NB4 (cell line): ENCODE measurements at regions not wholly inside any gene's neighbourhood (a gene's known extent, or its start where the extent isn't known, plus 50 kb on each side); places are given as distances from the start of the nearest gene placed in this dataset.

ENCODE experiments used
- DNase-seq: peaks from one replicate; pipeline ENCODE4 v3.0.0; 2010; ENCODE audit warnings: low read depth
- H3K4me3 ChIP-seq: one replicate; pipeline ENCODE4 v1.5.1; 2011; ENCODE audit warnings: mild to moderate bottlenecking, low read depth, low read length, moderate library complexity
- MAX ChIP-seq: IDR thresholded peaks from 2 replicates; pipeline ENCODE4 v1.6.1; 2011; ENCODE audit warnings: low read depth, low read length
- MYC ChIP-seq: IDR thresholded peaks from 2 replicates; pipeline ENCODE4 v1.6.1; 2011; ENCODE audit warnings: low read depth, low read length
- POLR2A ChIP-seq: IDR thresholded peaks from 2 replicates; pipeline ENCODE4 v1.6.1; 2011; ENCODE audit warnings: mild to moderate bottlenecking; ENCODE audit not compliant: insufficient read length; ENCODE audit errors: extremely low read depth
- TF ChIP-seq, protein P1 (sequence below): IDR thresholded peaks from one replicate; pipeline ENCODE4 v1.5.1; 2012; ENCODE audit warnings: low read depth, low read length

DNA sequence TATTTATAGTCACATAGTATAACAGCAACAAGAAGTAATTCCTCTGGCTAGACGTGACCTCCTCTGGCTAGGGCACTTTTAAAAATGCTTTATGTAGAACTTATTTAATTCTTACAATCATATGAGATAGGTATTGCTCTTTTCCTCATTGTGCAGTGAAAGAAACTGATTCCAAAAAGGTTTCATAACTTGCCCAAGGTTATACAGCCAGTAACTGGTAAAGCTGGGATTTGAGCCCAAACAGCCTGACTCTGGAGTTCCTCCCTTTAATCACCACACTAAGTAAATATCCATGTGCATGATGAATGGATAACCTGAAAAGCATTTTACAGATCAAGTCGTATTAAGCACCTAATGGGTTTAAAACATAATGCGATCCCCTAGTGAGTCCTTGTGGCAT lies 214.6 kb downstream of the PRL start:
- H3K4me3 ChIP-seq: no peak overlapping the region
- TF ChIP-seq MAX (no peak), MYC (no peak), POLR2A (no peak)
- TF ChIP-seq, protein P1, sequence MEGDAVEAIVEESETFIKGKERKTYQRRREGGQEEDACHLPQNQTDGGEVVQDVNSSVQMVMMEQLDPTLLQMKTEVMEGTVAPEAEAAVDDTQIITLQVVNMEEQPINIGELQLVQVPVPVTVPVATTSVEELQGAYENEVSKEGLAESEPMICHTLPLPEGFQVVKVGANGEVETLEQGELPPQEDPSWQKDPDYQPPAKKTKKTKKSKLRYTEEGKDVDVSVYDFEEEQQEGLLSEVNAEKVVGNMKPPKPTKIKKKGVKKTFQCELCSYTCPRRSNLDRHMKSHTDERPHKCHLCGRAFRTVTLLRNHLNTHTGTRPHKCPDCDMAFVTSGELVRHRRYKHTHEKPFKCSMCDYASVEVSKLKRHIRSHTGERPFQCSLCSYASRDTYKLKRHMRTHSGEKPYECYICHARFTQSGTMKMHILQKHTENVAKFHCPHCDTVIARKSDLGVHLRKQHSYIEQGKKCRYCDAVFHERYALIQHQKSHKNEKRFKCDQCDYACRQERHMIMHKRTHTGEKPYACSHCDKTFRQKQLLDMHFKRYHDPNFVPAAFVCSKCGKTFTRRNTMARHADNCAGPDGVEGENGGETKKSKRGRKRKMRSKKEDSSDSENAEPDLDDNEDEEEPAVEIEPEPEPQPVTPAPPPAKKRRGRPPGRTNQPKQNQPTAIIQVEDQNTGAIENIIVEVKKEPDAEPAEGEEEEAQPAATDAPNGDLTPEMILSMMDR: no peak
- no peak for DNase-seq

DNA sequence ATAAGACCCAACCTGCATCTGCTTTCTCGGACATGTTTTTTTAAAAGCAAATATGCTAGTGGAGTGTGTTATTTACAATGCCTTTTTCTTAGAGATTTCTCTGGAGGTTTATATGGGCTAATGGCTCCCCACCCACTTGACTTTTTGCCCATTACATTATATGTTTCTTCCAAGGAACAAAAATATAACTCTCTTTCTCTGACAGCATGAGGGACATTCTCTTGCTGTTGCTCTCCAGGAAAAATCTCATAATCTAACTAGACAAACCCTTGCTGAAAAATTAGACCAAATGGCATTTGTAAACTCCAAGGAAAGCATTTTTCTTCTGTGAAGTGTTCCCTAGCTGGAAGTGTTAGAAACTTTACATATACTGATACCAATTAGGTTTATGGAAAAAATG lies 213.7 kb downstream of the PRL start:
- TF ChIP-seq MAX: no peak
- no peak for TF ChIP-seq MYC
- no peak overlapping the region for H3K4me3 ChIP-seq
- DNase-seq: no peak

- H3K4me3 ChIP-seq: no peak overlapping the region
- DNase-seq: peak; percentile 11
- no peak for TF ChIP-seq POLR2A
- no peak for TF ChIP-seq MYC
- TF ChIP-seq MAX: no peak
- TF ChIP-seq, protein P1: no peak
Observed at GRCh38 chr6:22087960-22088706, 208.7 kb downstream of the PRL start.

DNA sequence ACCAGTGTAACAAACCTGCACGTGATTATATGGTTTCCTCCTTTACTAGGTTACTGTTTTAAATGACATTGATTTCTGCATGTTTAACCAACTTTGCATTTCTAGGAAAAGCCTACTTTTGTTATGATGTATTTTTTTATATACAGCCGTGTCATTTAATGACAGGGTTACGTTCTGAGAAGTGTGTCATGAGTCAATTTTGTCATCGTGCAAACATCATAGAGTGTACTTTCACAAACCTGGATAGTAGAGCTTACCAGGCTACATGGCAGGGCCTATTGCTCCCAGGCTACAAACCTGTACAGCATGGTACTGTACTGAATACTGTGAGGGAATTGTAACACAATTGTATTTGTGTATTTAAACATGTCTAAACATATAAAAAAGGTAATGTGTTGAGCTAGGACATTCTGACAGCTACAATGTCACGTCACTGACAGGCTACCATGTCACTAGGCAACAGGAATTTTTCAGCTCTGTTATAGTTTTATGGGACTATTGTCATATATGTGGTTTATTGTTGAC lies 205.3 kb downstream of the PRL start:
- no peak for DNase-seq
- TF ChIP-seq MAX: no peak
- no peak for TF ChIP-seq POLR2A
- TF ChIP-seq, protein P1: no peak
- no peak for TF ChIP-seq MYC
- H3K4me3 ChIP-seq: no peak overlapping the region

DNA sequence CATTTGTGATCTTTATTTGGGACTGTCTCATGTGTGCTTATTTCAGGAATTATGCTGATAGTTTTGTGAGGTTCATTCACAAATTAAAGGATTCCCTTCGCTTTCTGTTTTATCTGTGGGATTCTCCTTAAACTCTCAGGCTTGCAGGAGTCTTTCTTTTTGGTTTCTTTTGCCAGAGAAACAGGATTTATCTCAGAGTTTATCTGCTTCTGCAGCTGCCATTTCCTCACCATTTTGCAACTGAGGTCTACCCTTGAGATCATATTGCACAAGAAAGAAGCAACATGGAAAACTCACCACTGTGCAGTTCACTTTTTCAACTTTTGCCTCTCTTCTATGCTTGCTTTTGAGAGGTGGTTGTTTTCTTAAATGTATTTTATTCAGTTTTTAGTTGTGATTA lies 201.0 kb downstream of the PRL start:
- no peak overlapping the region for H3K4me3 ChIP-seq
- TF ChIP-seq MYC: peak; percentile 41; the same call in 1 of the 2 replicates
- no peak for TF ChIP-seq MAX

DNA sequence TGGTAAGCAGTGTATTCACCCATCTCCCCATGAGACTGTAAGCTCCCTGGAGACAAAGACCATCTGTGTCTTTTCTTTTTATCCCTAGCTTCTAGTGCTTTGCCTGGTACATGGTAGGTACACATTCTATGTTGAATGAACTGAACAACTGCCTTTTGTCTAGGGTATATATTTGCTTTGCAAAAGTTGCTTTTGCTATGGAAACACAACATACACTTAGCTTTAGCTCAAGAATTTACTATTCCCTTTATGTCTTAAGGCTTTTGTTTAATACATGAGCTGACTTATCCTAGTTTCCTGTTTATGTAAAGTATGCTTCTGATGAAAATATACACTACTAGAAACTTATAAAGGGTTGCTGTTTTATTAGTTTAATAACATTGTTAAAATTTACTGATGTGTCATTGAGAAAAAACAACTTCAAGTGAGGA lies 198.2 kb downstream of the PRL start:
- no peak for TF ChIP-seq POLR2A
- TF ChIP-seq MYC: no peak
- no peak overlapping the region for H3K4me3 ChIP-seq
- DNase-seq: no peak

More for the DNA sequence above, 201.0 kb downstream of the PRL start:
- peak; percentile 74 for DNase-seq

DNA sequence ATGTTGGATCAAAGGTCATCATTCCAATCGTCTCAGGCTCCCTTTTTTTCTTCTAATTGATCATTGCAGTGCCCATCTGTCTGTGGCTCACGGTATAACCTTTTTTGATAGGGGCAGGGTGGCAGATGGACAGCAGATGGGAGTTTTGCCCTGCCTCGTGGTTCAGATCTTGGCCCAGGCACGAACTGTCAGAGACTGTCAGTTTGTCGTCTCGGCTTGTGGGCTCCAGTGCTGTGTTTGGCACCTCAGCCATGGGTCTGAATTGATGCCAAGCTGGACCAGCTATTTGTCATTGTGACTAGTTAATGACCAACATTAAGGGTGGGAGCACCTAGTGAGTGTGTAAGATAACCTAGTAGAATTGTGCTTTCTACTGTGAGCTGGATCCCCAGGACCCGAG lies 197.6 kb downstream of the PRL start:
- TF ChIP-seq, protein P1: no peak
- TF ChIP-seq MYC: no peak
- no peak for TF ChIP-seq MAX
- no peak for TF ChIP-seq POLR2A
- DNase-seq: no peak
- no peak overlapping the region for H3K4me3 ChIP-seq
